ENCODE measurements at regions not wholly inside any gene's neighbourhood (a gene's known extent, or its start where the extent isn't known, plus 50 kb on each side); places are given as distances from the start of the nearest gene placed in this dataset.
"Not testable (repeated sequence)": the region's sequence is repeated elsewhere in the genome, so short reads cannot be mapped to it uniquely, and the experiment has no call there.

DNA sequence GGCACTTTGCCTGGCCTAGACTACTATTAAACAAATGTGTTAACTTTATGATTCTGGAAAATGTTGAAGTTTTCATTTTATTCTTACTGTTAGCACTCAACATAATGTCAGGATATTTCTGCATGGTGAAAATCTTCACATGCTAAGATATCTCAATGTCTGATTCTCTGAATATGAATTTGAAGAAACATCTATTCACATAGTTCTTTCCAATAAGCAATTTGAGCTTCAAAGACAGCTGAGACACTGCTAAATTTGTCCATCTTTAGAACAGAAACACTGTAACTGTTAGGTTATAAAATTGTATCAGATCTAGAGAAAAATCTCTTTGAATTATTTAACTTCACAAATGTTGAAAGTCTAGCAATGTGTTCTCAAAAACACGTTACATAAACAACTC is 970.2 kb downstream of the PLOD2 start:
- Mint-ChIP-seq H3K36me3 (no peaks in the 10 kb centered on the region), H3K27ac (no peak overlapping the region), H3K4me1 (no peaks in the 10 kb centered on the region), H3K27me3 (no peaks in the 10 kb centered on the region), H3K9me3 (no peaks in the 10 kb centered on the region), H3K4me3 (no peak overlapping the region)
- no peak for ATAC-seq

DNA sequence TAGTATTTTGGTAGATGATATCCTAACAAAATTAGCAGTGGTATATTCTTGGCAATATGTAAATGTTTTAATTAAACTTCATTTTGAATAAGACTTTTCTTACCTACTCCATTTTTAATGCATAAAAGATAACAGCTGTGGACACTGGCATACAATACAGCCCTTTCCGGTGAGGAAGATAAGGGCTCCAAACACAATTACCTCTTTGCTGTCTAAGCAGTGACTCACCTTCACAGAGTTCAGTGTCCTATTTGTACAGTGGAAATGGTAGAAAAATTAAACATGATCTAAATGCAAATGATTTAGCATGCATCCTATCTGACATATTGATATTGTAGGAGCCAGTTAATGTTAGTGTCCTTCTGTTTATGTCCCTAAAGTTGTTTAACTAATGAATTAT is 969.4 kb downstream of the PLOD2 start:
- Mint-ChIP-seq H3K27me3 (no peaks in the 10 kb centered on the region), H3K27ac (no peak overlapping the region), H3K4me1 (no peaks in the 10 kb centered on the region)

DNA sequence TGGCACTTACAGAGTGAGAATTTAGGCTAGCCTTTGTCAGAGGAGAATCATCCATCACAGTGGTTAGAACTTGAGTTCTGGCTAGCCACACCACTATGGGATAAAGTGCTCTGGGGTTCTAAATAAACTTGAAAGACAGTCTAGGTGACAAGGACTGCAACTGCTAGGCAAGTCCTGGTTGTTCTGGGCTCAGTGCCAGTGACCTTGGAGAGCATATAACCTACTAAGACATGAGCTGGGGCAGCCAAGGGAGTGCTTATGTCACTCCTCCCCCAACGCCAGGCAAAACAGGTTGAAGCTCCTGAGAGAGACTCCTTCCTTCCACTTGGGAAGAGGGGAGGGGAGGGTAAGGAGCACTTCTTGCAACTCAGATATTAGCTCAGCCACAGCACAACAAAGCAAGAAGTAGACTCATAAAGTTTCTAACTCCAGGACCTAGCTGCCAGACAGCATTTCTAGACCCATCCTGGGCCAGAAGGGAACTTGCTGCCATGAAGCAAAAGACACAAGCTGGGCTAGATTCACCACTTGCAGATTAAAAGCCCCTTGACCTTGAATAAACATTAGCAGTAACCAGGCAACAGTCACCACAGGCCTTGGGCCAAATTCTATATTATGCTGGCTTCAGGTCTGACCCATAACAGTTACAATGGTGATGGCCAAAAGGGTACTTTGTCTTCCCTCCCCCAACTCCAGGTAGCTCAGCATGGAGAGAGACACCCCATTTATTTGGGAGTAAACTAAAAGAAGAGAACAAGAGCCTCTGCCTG is 963.7 kb downstream of the PLOD2 start:
- no peaks in the 10 kb centered on the region for H3K27me3 Mint-ChIP-seq
- H3K27ac Mint-ChIP-seq, result no peak overlapping the region
- H3K36me3 Mint-ChIP-seq, result no peaks in the 10 kb centered on the region
- no peak for ATAC-seq
- no peak overlapping the region for H3K4me3 Mint-ChIP-seq
- no peaks in the 10 kb centered on the region for H3K4me1 Mint-ChIP-seq
- peaks cover 3% of the 10 kb centered on the region for H3K9me3 Mint-ChIP-seq

More for the DNA sequence above, 969.4 kb downstream of the PLOD2 start:
- no peaks in the 10 kb centered on the region for H3K9me3 Mint-ChIP-seq
- no peak for ATAC-seq
- no peak overlapping the region for H3K4me3 Mint-ChIP-seq
- H3K36me3 Mint-ChIP-seq, result no peaks in the 10 kb centered on the region

DNA sequence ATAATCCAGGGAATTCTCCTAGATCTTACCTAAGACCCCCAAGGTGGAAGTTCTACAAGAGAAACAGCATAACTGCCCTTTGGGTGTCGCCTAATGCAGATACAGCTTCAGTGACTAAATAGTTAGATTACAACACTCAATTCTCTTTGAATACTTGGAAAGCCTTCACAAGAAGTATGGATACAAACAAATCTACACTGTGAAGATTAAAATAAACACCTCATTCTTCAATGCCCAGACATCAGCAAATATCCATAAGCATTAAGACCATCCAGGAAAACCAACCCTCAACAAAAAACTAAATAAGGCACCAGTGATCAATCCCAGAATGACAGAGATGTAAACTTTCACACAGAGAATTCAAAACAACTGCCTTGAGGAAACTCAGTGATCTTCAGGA is 963.2 kb downstream of the PLOD2 start:
- H3K36me3 Mint-ChIP-seq, result no peaks in the 10 kb centered on the region
- H3K27ac Mint-ChIP-seq, result no peak overlapping the region
- no peak for ATAC-seq
- no peaks in the 10 kb centered on the region for H3K27me3 Mint-ChIP-seq
- H3K4me1 Mint-ChIP-seq, result no peaks in the 10 kb centered on the region
- H3K9me3 Mint-ChIP-seq, result peaks cover 3% of the 10 kb centered on the region
- no peak overlapping the region for H3K4me3 Mint-ChIP-seq

DNA sequence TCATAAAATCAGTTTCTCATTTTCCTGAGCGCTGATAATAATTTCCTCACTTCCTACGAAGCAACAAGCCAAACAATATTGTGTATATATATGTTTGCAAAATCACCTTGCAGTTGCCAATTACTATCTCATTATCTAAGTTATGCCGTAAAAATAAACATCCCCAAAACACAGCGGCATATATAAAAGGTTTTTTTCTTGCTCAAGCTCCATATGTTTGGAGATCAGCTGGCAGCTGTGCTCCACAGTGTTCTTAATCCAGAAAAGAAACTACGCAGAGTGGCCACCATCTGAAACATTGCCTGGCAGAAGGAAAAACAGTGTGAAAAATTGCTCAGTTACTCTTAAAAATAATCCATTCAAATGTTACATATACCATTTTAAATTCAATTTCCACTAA is 951.4 kb downstream of the PLOD2 start:
- ATAC-seq, result no peak
- H3K9me3 Mint-ChIP-seq, result peaks cover 2% of the 10 kb centered on the region
- H3K27ac Mint-ChIP-seq, result no peak overlapping the region
- H3K27me3 Mint-ChIP-seq, result no peaks in the 10 kb centered on the region
- no peaks in the 10 kb centered on the region for H3K4me1 Mint-ChIP-seq
- no peak overlapping the region for H3K4me3 Mint-ChIP-seq
- H3K36me3 Mint-ChIP-seq, result no peaks in the 10 kb centered on the region

DNA sequence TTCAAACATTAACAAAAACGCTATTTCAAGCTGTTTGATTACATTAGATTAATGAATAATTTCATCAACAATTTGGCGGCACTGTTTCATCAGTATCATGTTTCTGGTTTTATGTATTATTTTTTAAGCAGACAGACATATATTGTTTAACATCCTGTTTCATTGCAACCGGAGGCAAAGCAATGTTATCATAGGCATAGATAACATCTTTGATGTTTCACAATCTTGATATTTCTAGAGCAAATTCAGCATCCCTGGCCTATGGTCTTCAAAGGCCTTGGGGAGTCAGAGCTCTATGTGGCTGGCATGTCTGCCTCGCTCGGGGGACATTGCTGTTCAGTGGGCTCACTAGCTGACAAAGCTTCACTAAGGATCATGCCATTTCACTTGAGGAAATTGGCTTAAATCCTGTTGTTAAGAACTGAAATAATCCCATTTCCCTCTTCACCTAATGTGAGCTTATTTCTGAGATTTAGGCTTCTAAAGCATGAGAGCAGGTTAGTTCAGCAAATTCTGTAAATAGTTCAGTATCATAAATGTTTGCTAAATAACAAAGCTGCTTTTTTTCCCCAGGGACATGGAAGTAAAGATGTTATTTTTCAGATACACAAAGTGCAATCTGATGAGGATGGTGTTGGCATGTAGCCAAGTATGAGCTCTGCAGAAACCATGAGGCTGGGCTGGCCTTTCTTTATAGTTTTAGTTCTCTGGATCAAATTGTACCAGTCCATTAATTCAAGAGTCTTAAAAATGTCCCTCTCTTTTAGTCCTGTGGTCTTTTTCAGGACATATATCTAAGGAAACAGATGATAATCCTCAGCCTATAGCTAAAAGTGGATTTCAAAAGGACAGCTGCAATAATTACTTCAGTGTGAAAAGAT is 941.4 kb downstream of the PLOD2 start:
- H3K4me1 Mint-ChIP-seq, result no peaks in the 10 kb centered on the region
- H3K9me3 Mint-ChIP-seq, result peaks cover 2% of the 10 kb centered on the region
- H3K27me3 Mint-ChIP-seq, result no peaks in the 10 kb centered on the region
- no peak for ATAC-seq
- H3K27ac Mint-ChIP-seq, result no peak overlapping the region
- H3K4me3 Mint-ChIP-seq, result no peak overlapping the region
- no peaks in the 10 kb centered on the region for H3K36me3 Mint-ChIP-seq

DNA sequence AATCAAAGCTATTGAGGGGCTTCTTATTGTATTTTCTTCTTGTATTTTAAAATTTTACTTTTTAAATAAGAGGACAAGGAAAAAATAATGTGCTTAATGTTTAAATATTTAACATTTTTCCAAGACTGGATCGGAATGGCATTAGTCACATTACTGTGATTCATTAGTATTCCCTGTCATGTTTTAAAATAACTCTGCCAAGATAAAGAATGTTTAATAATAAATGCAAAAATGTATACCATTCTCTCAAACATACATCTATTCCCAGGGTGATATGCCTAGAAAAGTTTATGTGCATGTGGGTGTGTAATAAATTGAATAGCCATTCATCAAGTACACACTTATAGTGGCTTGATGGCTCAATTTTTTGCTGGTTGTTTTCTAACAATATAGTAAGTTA is 936.1 kb downstream of the PLOD2 start:
- no peaks in the 10 kb centered on the region for H3K36me3 Mint-ChIP-seq
- H3K27me3 Mint-ChIP-seq, result no peaks in the 10 kb centered on the region
- ATAC-seq, result no peak
- H3K4me1 Mint-ChIP-seq, result no peaks in the 10 kb centered on the region
- peaks cover 2% of the 10 kb centered on the region for H3K9me3 Mint-ChIP-seq
- H3K27ac Mint-ChIP-seq, result no peak overlapping the region
- no peak overlapping the region for H3K4me3 Mint-ChIP-seq

DNA sequence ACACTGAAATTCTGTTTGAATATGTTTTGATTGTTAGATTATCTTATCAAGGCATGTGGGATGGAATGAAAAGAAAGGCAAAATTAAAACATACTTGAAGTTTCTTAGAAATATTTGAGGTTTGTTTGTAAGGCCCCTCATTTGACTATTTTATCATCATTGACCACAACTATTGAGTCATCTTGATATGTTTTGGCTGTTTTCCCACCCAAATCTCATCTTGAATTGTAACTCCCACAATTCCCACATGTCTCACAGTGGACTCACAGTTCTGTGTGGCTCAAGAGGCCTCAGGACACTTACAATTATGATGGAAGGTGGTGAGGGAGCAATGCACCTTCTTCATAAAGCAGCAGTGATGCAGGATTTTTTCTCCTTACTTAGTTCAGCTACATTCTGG is 917.1 kb downstream of the PLOD2 start:
- Mint-ChIP-seq H3K9me3 (peaks cover 14% of the 10 kb centered on the region), H3K4me3 (no peak overlapping the region), H3K4me1 (no peaks in the 10 kb centered on the region), H3K36me3 (no peaks in the 10 kb centered on the region), H3K27ac (no peak overlapping the region), H3K27me3 (no peaks in the 10 kb centered on the region)
- ATAC-seq, result no peak

DNA sequence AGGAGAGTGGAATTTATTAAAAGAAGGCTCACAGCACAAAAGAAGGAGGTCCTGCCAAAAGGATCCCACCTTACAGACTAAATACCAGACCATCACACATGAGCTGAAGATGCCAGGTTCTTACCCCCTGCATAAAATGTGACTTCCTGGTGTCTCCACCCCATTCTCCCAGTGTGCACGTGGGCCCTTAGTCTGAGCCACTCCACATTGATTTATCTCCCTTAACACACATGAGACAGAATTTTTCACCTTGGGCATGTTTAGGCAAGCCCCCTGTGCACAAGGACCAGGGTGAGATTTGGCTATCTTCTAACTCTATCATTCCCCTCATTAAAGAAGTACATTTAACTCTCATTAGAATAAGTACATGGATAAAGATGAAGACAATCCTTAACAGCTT is 916.7 kb downstream of the PLOD2 start:
- Mint-ChIP-seq H3K4me3 (no peak overlapping the region), H3K27me3 (no peaks in the 10 kb centered on the region), H3K36me3 (no peaks in the 10 kb centered on the region), H3K9me3 (peaks cover 14% of the 10 kb centered on the region), H3K4me1 (no peaks in the 10 kb centered on the region), H3K27ac (no peak overlapping the region)
- ATAC-seq, result no peak

DNA sequence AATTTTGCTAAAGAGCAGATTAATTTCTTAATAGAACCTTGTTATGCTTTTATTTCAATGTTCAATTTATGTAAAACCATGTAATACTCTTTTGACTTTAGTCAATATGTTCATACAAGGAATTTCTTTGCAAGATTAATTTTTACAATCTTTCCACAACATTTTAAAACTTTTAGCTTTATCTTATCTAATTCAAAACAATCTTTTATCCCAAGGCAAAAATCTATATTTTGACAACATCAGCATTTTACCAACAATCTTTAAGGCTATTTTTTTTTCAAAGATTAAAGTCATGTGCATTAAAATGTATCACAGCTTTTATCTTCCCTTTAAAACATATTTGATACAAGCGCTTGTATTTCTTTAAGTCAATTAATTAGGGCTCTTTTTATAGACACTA is 914.7 kb downstream of the PLOD2 start:
- no peaks in the 10 kb centered on the region for H3K36me3 Mint-ChIP-seq
- no peaks in the 10 kb centered on the region for H3K27me3 Mint-ChIP-seq
- peaks cover 18% of the 10 kb centered on the region for H3K9me3 Mint-ChIP-seq
- H3K4me3 Mint-ChIP-seq, result no peak overlapping the region
- no peaks in the 10 kb centered on the region for H3K4me1 Mint-ChIP-seq
- H3K27ac Mint-ChIP-seq, result no peak overlapping the region
- no peak for ATAC-seq

DNA sequence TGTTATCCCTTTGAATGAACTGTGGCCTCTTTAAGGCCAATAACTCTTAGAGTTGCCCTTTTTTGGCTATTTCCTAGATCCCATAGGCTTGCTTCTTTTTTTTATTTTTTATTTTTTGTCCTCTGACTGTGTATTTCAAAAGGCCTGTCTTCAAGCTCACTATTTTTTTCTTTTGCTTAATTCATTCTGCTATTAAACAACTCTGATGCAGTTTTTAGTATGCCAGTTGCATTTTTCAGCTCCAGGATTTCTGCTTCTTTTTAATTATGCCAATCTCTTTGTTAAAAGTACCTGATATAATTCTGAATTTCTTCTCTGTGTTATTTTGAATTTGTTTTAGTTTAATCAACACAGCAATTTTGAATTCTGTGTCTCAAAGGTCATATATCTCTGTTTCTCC is 912.1 kb downstream of the PLOD2 start:
- H3K27ac Mint-ChIP-seq, result no peak overlapping the region
- no peak overlapping the region for H3K4me3 Mint-ChIP-seq
- H3K36me3 Mint-ChIP-seq, result no peaks in the 10 kb centered on the region
- H3K9me3 Mint-ChIP-seq, result peaks cover 14% of the 10 kb centered on the region
- no peaks in the 10 kb centered on the region for H3K4me1 Mint-ChIP-seq
- no peak for ATAC-seq
- no peaks in the 10 kb centered on the region for H3K27me3 Mint-ChIP-seq

DNA sequence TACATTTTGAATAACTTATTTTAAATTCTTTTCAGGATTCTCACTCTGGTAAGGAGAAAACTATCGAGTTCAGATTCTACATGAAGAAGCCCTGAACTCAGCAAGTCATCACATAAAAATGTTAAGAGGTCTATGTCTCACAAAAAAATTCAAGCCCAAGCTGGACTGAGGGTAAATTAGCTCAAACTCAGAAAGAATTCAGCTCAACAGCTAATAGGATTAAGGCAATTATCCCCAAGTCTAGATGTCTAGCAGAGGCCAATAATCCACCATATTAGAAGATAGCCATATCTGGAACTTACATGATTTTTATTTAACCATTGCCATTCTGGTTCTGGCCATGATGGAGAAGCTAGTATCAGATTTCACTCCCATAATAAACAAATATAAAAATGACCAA is 909.7 kb downstream of the PLOD2 start:
- no peak for ATAC-seq
- Mint-ChIP-seq H3K36me3 (no peaks in the 10 kb centered on the region), H3K4me1 (no peaks in the 10 kb centered on the region), H3K27me3 (no peaks in the 10 kb centered on the region), H3K27ac (no peak overlapping the region), H3K4me3 (no peak overlapping the region), H3K9me3 (peaks cover 14% of the 10 kb centered on the region)

DNA sequence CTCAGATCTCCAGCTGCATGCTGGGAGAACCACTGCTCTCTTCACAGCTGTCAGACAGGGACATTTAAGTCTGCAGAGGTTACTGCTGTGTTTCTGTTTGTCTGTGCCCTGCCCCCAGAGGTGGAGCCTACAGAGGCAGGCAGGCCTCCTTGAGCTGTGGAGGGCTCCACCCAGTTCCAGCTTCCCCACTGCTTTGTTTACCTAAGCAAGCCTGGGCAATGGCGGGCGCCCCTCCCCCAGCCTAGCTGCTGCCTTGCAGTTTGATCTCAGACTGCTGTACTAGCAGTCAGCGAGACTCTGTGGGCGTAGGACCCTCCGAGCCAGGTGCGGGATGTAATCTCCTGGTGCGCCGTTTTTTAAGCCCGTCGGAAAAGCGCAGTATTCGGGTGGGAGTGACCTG is 903.0 kb downstream of the PLOD2 start:
- not testable (repeated sequence) for H3K9me3 Mint-ChIP-seq, H3K4me1 Mint-ChIP-seq, H3K36me3 Mint-ChIP-seq, H3K27ac Mint-ChIP-seq, ATAC-seq, H3K27me3 Mint-ChIP-seq, H3K4me3 Mint-ChIP-seq

DNA sequence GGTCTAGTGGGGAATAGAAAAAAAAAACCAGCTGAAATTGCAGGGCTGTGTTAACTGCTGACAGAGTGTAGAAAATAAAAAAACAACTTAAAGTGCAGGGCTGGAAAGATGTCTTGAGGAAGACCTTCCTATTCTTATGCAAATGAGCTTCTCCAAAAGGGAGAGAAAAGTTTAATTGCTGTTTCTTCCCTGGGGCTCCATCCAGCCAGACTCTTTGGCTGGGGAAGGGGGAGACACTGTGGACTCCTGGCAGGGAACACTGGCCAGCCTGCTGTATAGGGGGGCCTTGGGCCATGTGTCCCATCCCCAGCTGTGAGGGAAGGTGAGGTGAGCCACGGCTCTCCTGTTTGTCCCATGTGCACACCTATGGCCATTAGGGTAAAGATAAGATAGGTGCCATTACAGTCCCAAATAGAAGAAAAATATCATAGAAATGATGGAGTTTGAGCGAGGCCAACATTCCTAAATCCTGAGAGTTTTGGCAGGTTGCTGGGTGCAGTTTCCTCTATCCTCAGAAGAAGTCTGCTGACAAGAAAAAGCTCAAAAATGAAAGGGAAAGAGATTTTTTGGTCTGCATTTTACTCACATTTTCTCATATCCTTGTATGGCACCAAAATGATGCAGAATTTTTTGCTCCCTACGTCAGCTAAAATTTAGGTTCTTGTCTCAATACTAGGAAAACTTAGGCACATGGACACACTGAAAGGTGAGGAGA is 901.7 kb downstream of the PLOD2 start:
- H3K9me3 Mint-ChIP-seq, result no peaks in the 10 kb centered on the region
- H3K36me3 Mint-ChIP-seq, result no peaks in the 10 kb centered on the region
- H3K4me1 Mint-ChIP-seq, result no peaks in the 10 kb centered on the region
- no peak for ATAC-seq
- H3K27me3 Mint-ChIP-seq, result no peaks in the 10 kb centered on the region
- no peak overlapping the region for H3K4me3 Mint-ChIP-seq
- H3K27ac Mint-ChIP-seq, result no peak overlapping the region

DNA sequence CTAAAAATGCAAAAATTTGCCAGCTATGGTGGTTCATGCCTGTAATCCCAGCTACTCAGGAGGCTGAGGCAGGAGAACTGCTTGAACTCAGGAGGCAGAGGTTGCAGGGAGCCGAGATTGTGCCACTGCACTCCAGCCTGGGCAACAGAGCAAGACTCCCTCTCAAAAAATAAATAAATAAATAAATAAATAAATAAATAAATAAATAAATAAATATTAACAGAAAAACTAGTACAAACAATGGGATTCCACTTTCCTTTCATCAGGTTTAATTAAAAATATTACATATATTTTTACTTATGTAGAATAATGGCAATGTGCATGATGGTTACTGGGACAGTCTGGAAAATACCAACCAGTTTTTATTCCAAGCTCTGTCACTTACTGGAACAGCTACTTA is 897.5 kb downstream of the PLOD2 start:
- ATAC-seq, H3K9me3 Mint-ChIP-seq: not testable (repeated sequence)

More for the DNA sequence above, 897.5 kb downstream of the PLOD2 start:
- not testable (repeated sequence) for H3K4me3 Mint-ChIP-seq, H3K27ac Mint-ChIP-seq, H3K27me3 Mint-ChIP-seq, H3K36me3 Mint-ChIP-seq, H3K4me1 Mint-ChIP-seq

Data from stimulated activated memory B cell treated with anti-CD40 and anti-IgM and Interleukin-4, amounts not matched to agents 10 μg/mL and 1 μg/mL and 100 μg/mL, for 72 hours (primary cell).